H1 (cell line): ENCODE measurements at regions not wholly inside any gene's neighbourhood (a gene's known extent, or its start where the extent isn't known, plus 50 kb on each side); places are given as distances from the start of the nearest gene placed in this dataset.

Source experiments
- CTCF ChIP-seq, 3 experiments: IDR thresholded peaks; 1 replicate in 2 of 3; 2 replicates in 1 of 3; pipeline versions ENCODE4 v1.5.1 to v1.6.1; 2011; ENCODE audit warnings: low read length in 3 of 3, mild to moderate bottlenecking in 3 of 3, inconsistent platforms in 2 of 3, low read depth in 1 of 3, moderate library complexity in 1 of 3; ENCODE audit not compliant: insufficient read depth in 1 of 3; ENCODE audit errors: control extremely low read depth in 1 of 3
- KDM1A ChIP-seq: fragments of 200-600, 300-600 bp; sonication (generic); IDR thresholded peaks from 2 replicates; pipeline ENCODE4 v1.7.1; 2016; ENCODE audit warnings: mild to moderate bottlenecking, low read length, borderline replicate concordance
- MAX ChIP-seq: IDR thresholded peaks from 2 replicates; pipeline ENCODE4 v1.6.1; 2012; ENCODE audit warnings: inconsistent platforms
- TEAD4 ChIP-seq: IDR thresholded peaks from 2 replicates; pipeline ENCODE4 v1.6.1; 2012; ENCODE audit warnings: low read depth, low read length, inconsistent platforms, mixed read lengths

- no peak for TF ChIP-seq TEAD4
- no peak for TF ChIP-seq CTCF (IDR thresholded peaks at IDR 0.05; ENCODE audit: control extremely low read depth in 1 of 3, insufficient read depth in 1 of 3, low read depth in 1 of 3, low read length in 3 of 3)
- TF ChIP-seq MAX, result no peak
- no peak for TF ChIP-seq KDM1A
These were observed 136.0 kb upstream of the NPY2R start for GRCh38 chr4:155072417-155072816.
